ENCODE measurements at regions not wholly inside any gene's neighbourhood (a gene's known extent, or its start where the extent isn't known, plus 50 kb on each side); places are given as distances from the start of the nearest gene placed in this dataset.

DNA sequence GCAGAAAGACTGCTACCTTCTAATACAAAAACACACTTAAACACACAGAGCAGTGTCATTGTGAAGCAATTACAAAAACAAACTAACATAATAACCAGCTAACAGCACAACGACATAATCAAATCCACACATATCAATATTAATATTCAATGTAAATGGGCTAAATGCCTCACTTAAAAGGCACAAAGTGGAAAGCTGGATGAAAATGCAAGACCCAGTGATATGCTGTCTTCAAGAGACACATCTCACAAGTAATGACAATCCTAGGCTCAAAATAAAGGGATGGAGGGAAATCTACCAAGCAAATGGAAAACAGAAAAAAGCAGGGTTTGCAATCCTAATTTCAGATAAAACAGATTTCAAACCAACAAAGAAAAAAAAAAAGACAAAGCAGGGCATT is 67.8 kb upstream of the HTR1E start:
- Histone ChIP-seq H3K18ac (ENCODE audit: insufficient read length, low read depth, low read length) (no peak overlapping the region), H3K79me1 (ENCODE audit: insufficient read depth, low read depth, low read length, poor library complexity, severe bottlenecking) (no peaks in the 10 kb centered on the region), H2BK12ac (ENCODE audit: insufficient read length, low read depth, low read length) (no peak overlapping the region), H2AK5ac (ENCODE audit: insufficient read length, low read length) (no peak overlapping the region), H2AFZ (ENCODE audit: low read length) (no peak overlapping the region), H3K23me2 (ENCODE audit: insufficient read length, low read depth, low read length, poor library complexity, severe bottlenecking) (no peaks in the 10 kb centered on the region), H3K27me3 (ENCODE audit: insufficient read depth, low read length) (no peaks in the 10 kb centered on the region), H2BK20ac (ENCODE audit: low read depth, low read length, poor library complexity, severe bottlenecking) (no peak overlapping the region), H4K8ac (replicated peaks; ENCODE audit: insufficient read length, low read depth, low read length) (no peak overlapping the region), H3K14ac (ENCODE audit: insufficient read depth, low read length) (no peak overlapping the region), H3K9me3 (ENCODE audit: control insufficient read depth, low read depth, low read length) (no peaks in the 10 kb centered on the region), H3K9ac (ENCODE audit: extremely low read depth, insufficient read length, low read length) (no peak overlapping the region), H4K91ac (ENCODE audit: insufficient read length, low read depth, low read length) (no peak overlapping the region), H2BK5ac (ENCODE audit: insufficient read length, low read length) (no peak overlapping the region), H3K27ac (ENCODE audit: insufficient read length, low read depth, low read length) (no peak overlapping the region), H2BK15ac (ENCODE audit: low read depth, low read length) (no peak overlapping the region), H2BK120ac (ENCODE audit: low read depth, low read length, poor library complexity, severe bottlenecking) (no peak overlapping the region), H3K4me1 (ENCODE audit: insufficient read depth, low read length) (no peaks in the 10 kb centered on the region), H3K4me2 (ENCODE audit: insufficient read depth, insufficient read length, low read length) (no peak overlapping the region), H3K56ac (ENCODE audit: insufficient read length, low read depth, low read length) (no peak overlapping the region), H4K20me1 (ENCODE audit: control insufficient read depth, insufficient read depth, insufficient read length) (no peaks in the 10 kb centered on the region), H3K23ac (ENCODE audit: insufficient read length, low read depth, low read length) (no peak overlapping the region), H3K79me2 (ENCODE audit: insufficient read depth, low read length) (no peaks in the 10 kb centered on the region), H3T11ph (ENCODE audit: low read length) (no peak overlapping the region), H3K4ac (ENCODE audit: low read depth, low read length) (no peak overlapping the region), H4K5ac (ENCODE audit: insufficient read length, low read depth, low read length) (no peak overlapping the region)
- peaks cover 42 to 44% of the 10 kb centered on the region in 2 experiments for H3K9me3 Mint-ChIP-seq
- H3K4me3 Mint-ChIP-seq, result no peak overlapping the region
- no peaks in the 10 kb centered on the region for H3K4me1 Mint-ChIP-seq
- no peak for TF ChIP-seq CTCF (conservative IDR thresholded peaks at IDR 0.05)
- peaks cover 2% of the 10 kb centered on the region for H3K27me3 Mint-ChIP-seq (ENCODE audit: low read depth)
- WGBS (ENCODE audit: extremely low coverage, insufficient read length, low lambda C conversion rate), result no CpG with 5 or more reads among the region's 1 CpG
- DNase-seq, result no peak
- H3K36me3 Mint-ChIP-seq (ENCODE audit: insufficient read depth in 1 of 3, low read depth in 3 of 3), result peaks cover 8 to 10% (median 9%) of the 10 kb centered on the region in 3 experiments; a peak in 4 of 7 replicates
- no peak overlapping the region for H3K27ac Mint-ChIP-seq
